GM12891 (cell line): ENCODE measurements at regions not wholly inside any gene's neighbourhood (a gene's known extent, or its start where the extent isn't known, plus 50 kb on each side); places are given as distances from the start of the nearest gene placed in this dataset.

Experiments used
- DNase-seq: peaks from one replicate; pipeline ENCODE4 v3.0.0; 2011; ENCODE audit warnings: low spot score; ENCODE audit not compliant: insufficient read length
- FAIRE-seq: peaks from 2 replicates; lab custom pipeline; 2011; peaks lifted over from hg19 to GRCh38; lab: Jason Lieb, UNC
- PAX5 ChIP-seq: IDR thresholded peaks from 2 replicates; pipeline ENCODE4 v1.6.1; 2011; ENCODE audit warnings: low read length, moderate library complexity, mild to moderate bottlenecking; ENCODE audit not compliant: insufficient read depth, severe bottlenecking
- POLR2A ChIP-seq: IDR thresholded peaks from 2 replicates; pipeline ENCODE4 v1.6.1; 2011; ENCODE audit warnings: low read depth, low read length, control low read depth
- POLR2AphosphoS5 ChIP-seq: IDR thresholded peaks from 2 replicates; pipeline ENCODE4 v1.6.1; 2011; ENCODE audit warnings: low read depth, low read length, control low read depth
- POU2F2 ChIP-seq: IDR thresholded peaks from 2 replicates; pipeline ENCODE4 v1.6.1; 2011; ENCODE audit warnings: low read depth, mild to moderate bottlenecking, control low read depth, low read length, moderate library complexity
- SPI1 ChIP-seq: IDR thresholded peaks from 2 replicates; pipeline ENCODE4 v1.6.1; 2011; ENCODE audit warnings: low read depth, low read length, control low read depth
- TAF1 ChIP-seq: IDR thresholded peaks from 2 replicates; pipeline ENCODE4 v1.6.1; 2011; ENCODE audit warnings: low read depth, low read length, control low read depth

- DNase-seq = no peak
- TF ChIP-seq TAF1 = no peak
- no peak for TF ChIP-seq POLR2AphosphoS5
- no peak for TF ChIP-seq POLR2A
- FAIRE-seq = no peak
Measured at GRCh38 chr22:27110665-27111451, 453.5 kb downstream of the MIAT start.

- no peak for FAIRE-seq
- DNase-seq = no peak
- TF ChIP-seq TAF1 = no peak
- TF ChIP-seq SPI1 = no peak
- TF ChIP-seq PAX5 = no peak
- TF ChIP-seq POU2F2 = no peak
- no peak for TF ChIP-seq POLR2AphosphoS5
- no peak for TF ChIP-seq POLR2A
Measured at GRCh38 chr22:27111796-27112672, 454.6 kb downstream of the MIAT start.

GRCh38 chr22:27113211-27113635 is 455.8 kb downstream of the MIAT start:
- FAIRE-seq = no peak
- DNase-seq = no peak

GRCh38 chr22:27113641-27114040 is 456.3 kb downstream of the MIAT start:
- no peak for DNase-seq
- TF ChIP-seq POLR2AphosphoS5 (no peak), TAF1 (no peak), PAX5 (no peak), SPI1 (no peak), POLR2A (no peak), POU2F2 (no peak)
- FAIRE-seq = no peak

More at GRCh38 chr22:27113211-27113635, 455.8 kb downstream of the MIAT start:
- TF ChIP-seq TAF1 = no peak
- TF ChIP-seq SPI1 = no peak
- no peak for TF ChIP-seq POU2F2
- TF ChIP-seq PAX5 = no peak
- no peak for TF ChIP-seq POLR2AphosphoS5
- TF ChIP-seq POLR2A = no peak

- DNase-seq = no peak
- FAIRE-seq = no peak
- no peak for TF ChIP-seq TAF1
- no peak for TF ChIP-seq POU2F2
- TF ChIP-seq POLR2A = no peak
- TF ChIP-seq POLR2AphosphoS5 = no peak
- no peak for TF ChIP-seq PAX5
- no peak for TF ChIP-seq SPI1
Measured at GRCh38 chr22:27114186-27114585, 456.8 kb downstream of the MIAT start.

GRCh38 chr22:27115410-27115809 is 458.0 kb downstream of the MIAT start:
- no peak for FAIRE-seq
- DNase-seq = no peak
- no peak for TF ChIP-seq PAX5
- TF ChIP-seq TAF1 = no peak
- TF ChIP-seq POLR2AphosphoS5 = no peak
- no peak for TF ChIP-seq POU2F2
- no peak for TF ChIP-seq POLR2A
- TF ChIP-seq SPI1 = no peak

GRCh38 chr22:27115816-27116256 is 458.4 kb downstream of the MIAT start:
- TF ChIP-seq POU2F2 (no peak), TAF1 (no peak), PAX5 (no peak), POLR2AphosphoS5 (no peak), SPI1 (no peak), POLR2A (no peak)
- FAIRE-seq = no peak
- no peak for DNase-seq

- no peak for DNase-seq
- TF ChIP-seq TAF1 (no peak), SPI1 (no peak), POU2F2 (no peak), POLR2A (no peak), POLR2AphosphoS5 (no peak), PAX5 (no peak)
Measured at GRCh38 chr22:27116312-27117086, 459.1 kb downstream of the MIAT start.

More at GRCh38 chr22:27116312-27117086, 459.1 kb downstream of the MIAT start:
- no peak for FAIRE-seq
